ENCODE measurements at regions not wholly inside any gene's neighbourhood (a gene's known extent, or its start where the extent isn't known, plus 50 kb on each side); places are given as distances from the start of the nearest gene placed in this dataset.

DNA sequence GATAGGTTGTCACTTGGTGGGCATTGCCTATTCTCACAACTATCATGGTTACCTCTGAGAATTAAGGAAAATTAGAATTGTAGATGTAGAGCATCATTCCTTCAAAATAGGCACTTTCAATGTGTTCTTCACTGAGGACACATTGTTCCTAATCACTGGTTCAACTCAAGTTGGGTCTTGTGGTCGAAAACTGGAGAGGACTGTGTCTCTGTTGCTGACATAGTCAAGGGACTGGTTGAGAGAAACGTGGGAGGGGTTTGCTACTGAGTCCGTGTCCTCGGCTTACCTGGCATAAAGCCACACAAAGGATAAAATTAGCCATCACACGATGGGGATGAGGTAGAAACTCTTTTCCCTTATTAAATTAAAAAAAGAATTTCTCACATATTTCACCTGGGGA is 205.9 kb upstream of the CD180 start:
- 57 to 86% methylated on average over 5 of the region's 5 CpGs for WGBS, 2 donors (ENCODE audit: low coverage in 1 of 2)
- intact Hi-C loops (cut with DNase I; ENCODE audit: low total_unique reads) (no loop called here), in situ Hi-C loops (cut with MboI; ENCODE audit: low pct_ligation_motif_present in 1 of 4, low pct_unique_long_range_greater_than_20kb in 1 of 4, low sequenced_read_pairs in 3 of 4) (no loop called here)
- Histone ChIP-seq H3K9me3 (no peaks in the 10 kb centered on the region), H3K27ac (no peak overlapping the region), H3K4me3 (no peak overlapping the region), H3K4me1 (no peaks in the 10 kb centered on the region), H3K27me3 (no peaks in the 10 kb centered on the region), H3K36me3 (no peaks in the 10 kb centered on the region)
- TF ChIP-seq, protein P1, sequence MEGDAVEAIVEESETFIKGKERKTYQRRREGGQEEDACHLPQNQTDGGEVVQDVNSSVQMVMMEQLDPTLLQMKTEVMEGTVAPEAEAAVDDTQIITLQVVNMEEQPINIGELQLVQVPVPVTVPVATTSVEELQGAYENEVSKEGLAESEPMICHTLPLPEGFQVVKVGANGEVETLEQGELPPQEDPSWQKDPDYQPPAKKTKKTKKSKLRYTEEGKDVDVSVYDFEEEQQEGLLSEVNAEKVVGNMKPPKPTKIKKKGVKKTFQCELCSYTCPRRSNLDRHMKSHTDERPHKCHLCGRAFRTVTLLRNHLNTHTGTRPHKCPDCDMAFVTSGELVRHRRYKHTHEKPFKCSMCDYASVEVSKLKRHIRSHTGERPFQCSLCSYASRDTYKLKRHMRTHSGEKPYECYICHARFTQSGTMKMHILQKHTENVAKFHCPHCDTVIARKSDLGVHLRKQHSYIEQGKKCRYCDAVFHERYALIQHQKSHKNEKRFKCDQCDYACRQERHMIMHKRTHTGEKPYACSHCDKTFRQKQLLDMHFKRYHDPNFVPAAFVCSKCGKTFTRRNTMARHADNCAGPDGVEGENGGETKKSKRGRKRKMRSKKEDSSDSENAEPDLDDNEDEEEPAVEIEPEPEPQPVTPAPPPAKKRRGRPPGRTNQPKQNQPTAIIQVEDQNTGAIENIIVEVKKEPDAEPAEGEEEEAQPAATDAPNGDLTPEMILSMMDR (IDR thresholded peaks at IDR 0.05) = no peak
- no peak for TF ChIP-seq EP300 (IDR thresholded peaks at IDR 0.05; ENCODE audit: low read depth)
- TF ChIP-seq POLR2AphosphoS5 (IDR thresholded peaks at IDR 0.05) = no peak
- no peak for TF ChIP-seq POLR2A (IDR thresholded peaks at IDR 0.05)
- no peak for DNase-seq

DNA sequence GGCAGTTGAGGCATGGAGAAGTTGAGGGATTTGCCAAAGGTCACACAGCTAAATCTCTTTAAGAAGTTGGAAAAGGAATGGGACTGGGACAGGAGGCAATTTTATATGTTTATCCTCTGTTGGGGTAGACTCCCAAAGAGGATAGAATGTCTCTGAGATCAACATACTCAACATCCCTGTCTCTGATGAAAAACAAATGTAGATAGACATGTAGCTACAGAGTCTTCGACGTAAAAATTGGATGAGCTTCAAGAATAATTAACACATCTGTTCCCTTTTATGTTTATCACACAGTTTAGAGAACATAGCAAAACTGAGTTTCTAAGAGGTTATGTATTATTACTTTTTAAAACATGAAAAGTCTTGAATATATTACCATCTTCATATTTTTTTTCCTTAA is 204.6 kb upstream of the CD180 start:
- in situ Hi-C loops (cut with MboI; ENCODE audit: low pct_ligation_motif_present in 1 of 4, low pct_unique_long_range_greater_than_20kb in 1 of 4, low sequenced_read_pairs in 3 of 4) = no loop called here
- 62 to 67% methylated on average over 2 of the region's 2 CpGs for WGBS, 2 donors (ENCODE audit: low coverage in 1 of 2)
- no peak overlapping the region for H3K4me3 ChIP-seq
- H3K27me3 ChIP-seq = no peaks in the 10 kb centered on the region
- no peak overlapping the region for H3K27ac ChIP-seq
- DNase-seq = no peak
- intact Hi-C loops (cut with DNase I; ENCODE audit: low total_unique reads) = no loop called here
- no peaks in the 10 kb centered on the region for H3K36me3 ChIP-seq
- TF ChIP-seq POLR2A (IDR thresholded peaks at IDR 0.05) = no peak
- TF ChIP-seq EP300 (IDR thresholded peaks at IDR 0.05; ENCODE audit: low read depth) = no peak
- TF ChIP-seq, protein P1 (IDR thresholded peaks at IDR 0.05) = no peak
- no peak for TF ChIP-seq POLR2AphosphoS5 (IDR thresholded peaks at IDR 0.05)
- H3K4me1 ChIP-seq = no peaks in the 10 kb centered on the region
- no peaks in the 10 kb centered on the region for H3K9me3 ChIP-seq

DNA sequence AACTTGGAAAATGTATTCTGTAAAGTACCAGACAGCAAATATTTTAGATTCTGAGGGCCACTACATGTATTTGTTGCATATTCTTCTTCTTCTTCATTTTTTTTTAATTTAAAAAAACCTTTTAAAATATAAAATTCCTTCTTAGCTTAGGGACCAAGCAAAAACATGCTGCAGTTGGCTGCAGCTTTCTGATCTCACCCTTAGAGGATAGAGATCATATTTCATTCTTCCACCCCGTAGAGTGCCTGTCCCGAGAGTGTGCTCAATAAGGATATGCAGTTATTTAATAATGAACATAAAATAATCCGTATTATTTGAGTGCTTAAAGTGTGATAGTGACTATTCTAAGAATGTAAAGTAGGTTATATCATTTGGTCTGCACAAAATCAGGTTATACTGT is 204.2 kb upstream of the CD180 start:
- intact Hi-C loops (cut with DNase I; ENCODE audit: low total_unique reads) (no loop called here), in situ Hi-C loops (cut with MboI; ENCODE audit: low pct_ligation_motif_present in 1 of 4, low pct_unique_long_range_greater_than_20kb in 1 of 4, low sequenced_read_pairs in 3 of 4) (no loop called here)
- DNase-seq = no peak
- Histone ChIP-seq H3K27me3 (no peaks in the 10 kb centered on the region), H3K4me1 (no peaks in the 10 kb centered on the region), H3K9me3 (no peaks in the 10 kb centered on the region), H3K36me3 (no peaks in the 10 kb centered on the region), H3K4me3 (no peak overlapping the region), H3K27ac (no peak overlapping the region)
- 34 to 76% methylated on average over 3 of the region's 3 CpGs for WGBS, 2 donors (ENCODE audit: low coverage in 1 of 2)
- TF ChIP-seq POLR2AphosphoS5 (IDR thresholded peaks at IDR 0.05) (no peak), EP300 (IDR thresholded peaks at IDR 0.05; ENCODE audit: low read depth) (no peak), POLR2A (IDR thresholded peaks at IDR 0.05) (no peak)
- TF ChIP-seq, protein P1 (IDR thresholded peaks at IDR 0.05) = no peak

DNA sequence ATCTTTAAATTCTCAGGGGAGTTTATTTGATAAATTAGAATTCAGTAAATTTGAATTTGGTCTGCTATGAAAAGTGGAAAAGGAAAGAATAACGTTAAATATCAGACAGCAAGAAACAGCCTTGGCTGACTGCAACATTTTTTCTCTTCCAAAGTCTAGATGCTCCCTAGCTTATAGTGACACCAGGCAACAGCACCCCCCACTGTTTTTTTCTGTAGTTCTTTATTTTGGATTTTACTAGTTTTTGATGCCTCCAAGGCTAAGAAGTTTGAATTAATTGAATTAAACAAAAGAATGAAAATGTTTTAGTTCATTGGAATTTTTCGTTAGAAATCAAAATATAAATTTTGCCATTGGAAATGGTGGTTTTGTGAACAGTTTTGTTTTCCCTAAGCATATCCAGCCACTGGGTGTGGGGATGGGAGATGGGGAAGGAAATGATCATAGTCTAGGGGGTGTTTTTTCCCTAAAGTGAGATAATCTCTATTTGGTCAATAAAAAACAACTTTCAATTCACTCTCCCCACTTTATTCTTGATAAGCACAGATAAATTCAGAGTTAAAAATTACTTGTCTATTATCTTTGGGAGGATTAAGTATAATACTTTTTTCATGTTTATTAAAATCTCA is 199.3 kb upstream of the CD180 start:
- Histone ChIP-seq H3K4me1 (no peaks in the 10 kb centered on the region), H3K4me3 (no peak overlapping the region), H3K27me3 (no peaks in the 10 kb centered on the region), H3K27ac (no peak overlapping the region), H3K9me3 (no peaks in the 10 kb centered on the region), H3K36me3 (no peaks in the 10 kb centered on the region)
- intact Hi-C loops (cut with DNase I; ENCODE audit: low total_unique reads) = no loop called here
- no peak for DNase-seq
- 67 to 74% methylated on average over 2 of the region's 2 CpGs for WGBS, 2 donors (ENCODE audit: low coverage in 1 of 2)
- TF ChIP-seq, protein P1 (IDR thresholded peaks at IDR 0.05) = no peak
- no peak for TF ChIP-seq EP300 (IDR thresholded peaks at IDR 0.05; ENCODE audit: low read depth)
- TF ChIP-seq POLR2AphosphoS5 (IDR thresholded peaks at IDR 0.05) = no peak
- TF ChIP-seq POLR2A (IDR thresholded peaks at IDR 0.05) = no peak
- in situ Hi-C loops (cut with MboI; ENCODE audit: low pct_ligation_motif_present in 1 of 4, low pct_unique_long_range_greater_than_20kb in 1 of 4, low sequenced_read_pairs in 3 of 4) = no loop called here
